KOPT-K1 (cell line): ENCODE measurements at regions not wholly inside any gene's neighbourhood (a gene's known extent, or its start where the extent isn't known, plus 50 kb on each side); places are given as distances from the start of the nearest gene placed in this dataset.
"Not testable (repeated sequence)": the region's sequence is repeated elsewhere in the genome, so short reads cannot be mapped to it uniquely, and the experiment has no call there.

Experiments used
- H3K27ac ChIP-seq: fragments of 200-600 bp; sonication (generic); 2 replicates; pipeline ENCODE4 v1.5.1; 2016; ENCODE audit warnings: antibody characterized with exemption, mild to moderate bottlenecking, low read depth, low read length; ENCODE audit not compliant: poor library complexity, severe bottlenecking
- H3K36me3 ChIP-seq: fragments of 200-600 bp; sonication (generic); 2 replicates; pipeline ENCODE4 v1.5.1; 2017; ENCODE audit warnings: antibody characterized with exemption, mild to moderate bottlenecking, low read length, moderate library complexity; ENCODE audit not compliant: insufficient read depth
- H3K9me3 ChIP-seq: fragments of 200-600 bp; sonication (generic); 2 replicates; pipeline ENCODE4 v1.5.1; 2017; ENCODE audit warnings: antibody characterized with exemption, low read length, mild to moderate bottlenecking; ENCODE audit not compliant: insufficient read depth, poor library complexity, severe bottlenecking

GRCh38 chr1:115544131-115544530 is 97.6 kb upstream of the VANGL1 start:
- H3K36me3 ChIP-seq: no peaks in the 10 kb centered on the region
- no peak overlapping the region for H3K27ac ChIP-seq
- H3K9me3 ChIP-seq: no peaks in the 10 kb centered on the region

- Histone ChIP-seq H3K9me3 (no peaks in the 10 kb centered on the region), H3K36me3 (no peaks in the 10 kb centered on the region), H3K27ac (no peak overlapping the region)
Observed at GRCh38 chr1:115543247-115543646, 98.5 kb upstream of the VANGL1 start.

GRCh38 chr1:115539736-115540135 is 102.0 kb upstream of the VANGL1 start:
- H3K36me3 ChIP-seq: no peaks in the 10 kb centered on the region
- H3K27ac ChIP-seq: no peak overlapping the region
- H3K9me3 ChIP-seq: peaks cover 5% of the 10 kb centered on the region

- H3K36me3 ChIP-seq: no peaks in the 10 kb centered on the region
- peaks cover 11% of the 10 kb centered on the region for H3K9me3 ChIP-seq
- no peak overlapping the region for H3K27ac ChIP-seq
Observed at GRCh38 chr1:115539061-115539460, 102.7 kb upstream of the VANGL1 start.

GRCh38 chr1:115538579-115538978 is 103.2 kb upstream of the VANGL1 start:
- H3K27ac ChIP-seq: no peak overlapping the region
- H3K36me3 ChIP-seq: no peaks in the 10 kb centered on the region
- H3K9me3 ChIP-seq: peaks cover 11% of the 10 kb centered on the region

GRCh38 chr1:115537415-115537814 is 104.4 kb upstream of the VANGL1 start:
- H3K9me3 ChIP-seq: peaks cover 11% of the 10 kb centered on the region
- H3K27ac ChIP-seq: no peak overlapping the region
- no peaks in the 10 kb centered on the region for H3K36me3 ChIP-seq

GRCh38 chr1:115536279-115536816 is 105.4 kb upstream of the VANGL1 start:
- H3K36me3 ChIP-seq: no peaks in the 10 kb centered on the region
- no peak overlapping the region for H3K27ac ChIP-seq
- peaks cover 11% of the 10 kb centered on the region for H3K9me3 ChIP-seq

- Histone ChIP-seq H3K36me3 (no peaks in the 10 kb centered on the region), H3K9me3 (peaks cover 11% of the 10 kb centered on the region), H3K27ac (no peak overlapping the region)
Observed at GRCh38 chr1:115534106-115534505, 107.7 kb upstream of the VANGL1 start.

- Histone ChIP-seq H3K9me3 (peaks cover 11% of the 10 kb centered on the region), H3K27ac (peak overlapping the region; percentile 56), H3K36me3 (no peaks in the 10 kb centered on the region)
Observed at GRCh38 chr1:115531631-115532264, 110.0 kb upstream of the VANGL1 start.

GRCh38 chr1:115530407-115530806 is 111.4 kb upstream of the VANGL1 start:
- H3K27ac ChIP-seq: no peak overlapping the region

GRCh38 chr1:115529216-115529897 is 112.4 kb upstream of the VANGL1 start:
- H3K36me3 ChIP-seq: no peaks in the 10 kb centered on the region
- H3K27ac ChIP-seq: no peak overlapping the region
- peaks cover 2% of the 10 kb centered on the region for H3K9me3 ChIP-seq

More at GRCh38 chr1:115530407-115530806, 111.4 kb upstream of the VANGL1 start:
- H3K36me3 ChIP-seq: no peaks in the 10 kb centered on the region
- peaks cover 11% of the 10 kb centered on the region for H3K9me3 ChIP-seq

GRCh38 chr1:115528336-115528735 is 113.4 kb upstream of the VANGL1 start:
- H3K9me3 ChIP-seq, H3K27ac ChIP-seq, H3K36me3 ChIP-seq: not testable (repeated sequence)

- Histone ChIP-seq H3K9me3 (no peaks in the 10 kb centered on the region), H3K36me3 (no peaks in the 10 kb centered on the region), H3K27ac (no peak overlapping the region)
Observed at GRCh38 chr1:115527746-115528145, 114.0 kb upstream of the VANGL1 start.

GRCh38 chr1:115526900-115527299 is 114.9 kb upstream of the VANGL1 start:
- no peaks in the 10 kb centered on the region for H3K9me3 ChIP-seq
- H3K27ac ChIP-seq: no peak overlapping the region
- H3K36me3 ChIP-seq: no peaks in the 10 kb centered on the region

- Histone ChIP-seq H3K9me3 (peaks cover 15% of the 10 kb centered on the region), H3K36me3 (no peaks in the 10 kb centered on the region), H3K27ac (no peak overlapping the region)
Observed at GRCh38 chr1:115524236-115524635, 117.5 kb upstream of the VANGL1 start.

- no peaks in the 10 kb centered on the region for H3K36me3 ChIP-seq
- peaks cover 15% of the 10 kb centered on the region for H3K9me3 ChIP-seq
- no peak overlapping the region for H3K27ac ChIP-seq
Observed at GRCh38 chr1:115522386-115522785, 119.4 kb upstream of the VANGL1 start.
